ENCODE measurements at regions not wholly inside any gene's neighbourhood (a gene's known extent, or its start where the extent isn't known, plus 50 kb on each side); places are given as distances from the start of the nearest gene placed in this dataset.

DNA sequence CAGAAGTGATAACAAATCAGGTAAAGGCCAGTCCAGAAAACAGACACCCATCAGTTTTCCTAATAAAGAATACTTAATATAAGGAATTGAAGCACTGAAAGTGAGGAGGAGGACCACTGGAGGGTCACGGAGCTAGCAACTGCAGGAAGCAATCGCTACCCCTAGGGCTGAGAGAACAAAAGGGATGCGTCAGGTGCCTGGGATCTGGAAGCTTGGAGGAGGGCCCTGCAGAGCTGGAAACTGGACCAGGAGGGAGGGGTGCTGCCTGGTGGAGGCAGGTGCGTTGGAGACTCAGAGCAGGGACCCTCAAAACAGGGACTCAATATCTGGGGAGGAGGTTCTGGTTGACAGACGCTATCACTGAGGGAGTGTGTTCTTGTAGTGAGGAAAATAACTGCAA, 308.1 kb upstream of the RASGRP1 start:
- no peak for DNase-seq (ENCODE audit: low read depth in 1 of 2, low spot score in 1 of 2)
- no peak for TF ChIP-seq JUND (IDR thresholded peaks at IDR 0.05; ENCODE audit: low read depth)
- in situ Hi-C loops (cut with HindIII; ENCODE audit: low pct_unique_long_range_greater_than_20kb, low sequenced_read_pairs) = no loop called here

DNA sequence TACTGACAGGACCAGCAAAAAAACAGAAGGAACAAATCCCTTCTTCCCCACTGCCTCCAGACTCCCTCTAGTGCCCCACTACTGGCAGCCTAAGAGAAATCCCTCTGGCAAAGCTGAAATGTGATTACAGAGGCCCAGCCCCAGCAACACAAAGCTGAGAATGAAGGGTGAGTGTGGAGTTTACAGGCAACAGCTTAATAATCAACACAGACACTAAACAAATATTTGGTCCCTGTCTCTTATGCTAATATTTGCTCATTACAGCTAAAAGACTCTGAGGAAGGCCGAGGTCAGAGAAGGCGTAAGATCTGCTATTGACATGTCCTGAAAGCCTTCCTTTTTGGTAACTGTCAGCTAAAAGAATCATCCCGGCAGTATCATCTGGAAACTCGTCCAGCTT, 308.5 kb upstream of the RASGRP1 start:
- TF ChIP-seq JUND (IDR thresholded peaks at IDR 0.05; ENCODE audit: low read depth) = peak; percentile 27; the same call in 1 of the 2 replicates
- in situ Hi-C loops (cut with HindIII; ENCODE audit: low pct_unique_long_range_greater_than_20kb, low sequenced_read_pairs) = no loop called here
- peak in 1 of 2 experiments; percentile 81 for DNase-seq (ENCODE audit: low read depth in 1 of 2, low spot score in 1 of 2)

DNA sequence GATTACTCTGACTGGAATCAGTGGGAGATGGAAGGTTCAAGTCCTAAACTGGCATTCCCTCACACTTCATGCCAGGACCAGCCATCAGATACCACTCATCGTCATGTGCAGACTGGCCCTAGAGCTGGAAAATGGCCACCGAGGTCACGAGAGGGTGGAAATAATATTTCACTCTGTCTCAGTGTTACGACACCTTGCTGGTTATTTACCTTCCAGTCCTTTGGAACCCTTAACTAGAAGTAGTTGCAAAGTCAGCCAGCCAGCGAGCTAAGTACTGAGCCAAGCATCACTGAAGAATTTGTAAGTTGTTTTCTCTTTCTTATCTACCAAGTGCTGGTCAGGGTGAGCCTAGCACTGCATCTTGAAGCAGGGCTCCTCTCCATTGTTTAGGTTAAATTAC, 309.9 kb upstream of the RASGRP1 start:
- peak in 1 of 2 experiments; percentile 94 for DNase-seq (ENCODE audit: low read depth in 1 of 2, low spot score in 1 of 2)
- in situ Hi-C loops (cut with HindIII; ENCODE audit: low pct_unique_long_range_greater_than_20kb, low sequenced_read_pairs) = no loop called here
- TF ChIP-seq JUND (IDR thresholded peaks at IDR 0.05; ENCODE audit: low read depth) = no peak

DNA sequence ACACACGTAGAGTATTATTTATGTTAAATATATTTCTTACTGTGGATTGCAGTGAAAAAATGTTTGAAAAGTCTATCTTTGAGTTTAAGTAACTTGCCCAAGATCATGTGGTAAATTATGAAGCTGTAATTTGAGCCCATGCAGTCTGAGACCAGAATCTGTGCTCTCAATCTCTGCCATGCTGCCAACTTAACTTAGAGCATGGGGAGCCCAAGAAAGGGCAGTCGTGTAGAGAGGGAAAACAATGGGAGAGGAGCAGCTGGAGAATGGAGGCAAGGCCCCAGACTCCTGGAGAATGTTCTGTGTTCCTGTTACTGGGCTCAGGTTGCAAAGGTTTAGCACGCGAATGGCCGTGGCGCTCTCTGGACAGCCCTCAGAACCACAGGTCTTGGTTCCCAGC, 311.6 kb upstream of the RASGRP1 start:
- in situ Hi-C loops (cut with HindIII; ENCODE audit: low pct_unique_long_range_greater_than_20kb, low sequenced_read_pairs) = no loop called here
- DNase-seq (ENCODE audit: low read depth in 1 of 2, low spot score in 1 of 2) = peak in 1 of 2 experiments; percentile 80
- no peak for TF ChIP-seq JUND (IDR thresholded peaks at IDR 0.05; ENCODE audit: low read depth)

DNA sequence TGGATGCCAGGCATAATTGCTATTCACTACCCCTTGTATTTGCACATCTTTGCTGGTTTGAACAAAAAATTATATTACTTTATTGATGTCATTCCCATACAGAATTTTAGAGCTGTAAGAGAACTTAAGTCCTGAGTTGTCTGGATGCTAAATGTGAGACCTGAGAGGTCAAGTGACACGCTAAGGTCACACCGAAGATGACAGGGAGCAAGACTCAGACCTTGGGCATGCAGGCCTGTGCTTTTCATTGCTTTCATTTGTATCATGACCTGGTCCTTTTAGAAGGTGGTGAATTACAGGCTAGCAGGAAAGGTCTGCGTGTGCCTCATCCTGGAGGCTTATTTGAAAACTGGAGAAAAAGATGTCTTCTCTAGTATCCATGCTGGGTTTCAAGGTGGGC, 312.0 kb upstream of the RASGRP1 start:
- no peak for DNase-seq (ENCODE audit: low read depth in 1 of 2, low spot score in 1 of 2)
- TF ChIP-seq JUND (IDR thresholded peaks at IDR 0.05; ENCODE audit: low read depth) = no peak
- in situ Hi-C loops (cut with HindIII; ENCODE audit: low pct_unique_long_range_greater_than_20kb, low sequenced_read_pairs) = no loop called here

DNA sequence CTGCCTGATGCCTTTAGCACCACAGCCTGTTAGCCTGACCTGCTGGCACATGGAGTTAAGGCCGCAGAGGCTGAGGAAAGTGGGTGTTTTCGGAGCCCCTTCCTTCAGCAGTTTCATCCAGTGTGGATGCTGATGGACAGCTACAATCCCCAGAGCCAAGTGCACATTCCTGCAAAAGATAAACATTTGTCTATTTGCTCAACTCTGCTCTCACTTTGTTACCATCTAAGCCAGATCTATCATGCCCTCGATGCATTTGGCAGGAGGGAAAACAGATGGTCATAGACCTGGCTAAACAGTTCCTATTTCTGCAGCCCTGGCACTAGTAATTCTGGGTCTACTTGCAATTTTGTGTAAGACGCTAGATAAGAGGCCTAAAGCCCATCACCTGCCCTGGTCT, 312.9 kb upstream of the RASGRP1 start:
- peak; percentile 95 for TF ChIP-seq JUND (IDR thresholded peaks at IDR 0.05; ENCODE audit: low read depth)
- peak in 1 of 2 experiments; percentile 94 for DNase-seq (ENCODE audit: low read depth in 1 of 2, low spot score in 1 of 2)
- in situ Hi-C loops (cut with HindIII; ENCODE audit: low pct_unique_long_range_greater_than_20kb, low sequenced_read_pairs) = no loop called here

DNA sequence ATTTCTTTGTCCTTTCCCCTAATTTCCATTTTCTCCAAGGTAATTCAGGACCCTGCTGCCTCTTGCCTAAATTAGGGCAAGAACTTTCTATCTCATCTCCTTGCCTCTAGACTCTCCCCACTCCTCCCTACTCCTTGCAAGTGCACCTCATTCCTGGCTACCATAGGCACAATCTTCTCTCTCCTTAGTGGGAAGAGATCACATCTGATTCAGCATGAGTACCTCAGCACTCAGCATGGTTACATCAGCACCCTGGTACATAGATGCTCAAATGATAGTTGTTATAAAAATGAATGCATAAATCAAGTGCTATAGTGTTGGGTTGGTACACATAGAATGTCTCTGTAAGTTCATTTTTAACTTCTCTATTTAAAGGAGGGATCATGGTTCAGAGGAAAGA, 313.4 kb upstream of the RASGRP1 start:
- in situ Hi-C loops (cut with HindIII; ENCODE audit: low pct_unique_long_range_greater_than_20kb, low sequenced_read_pairs) = no loop called here
- DNase-seq (ENCODE audit: low read depth in 1 of 2, low spot score in 1 of 2) = peak in 1 of 2 experiments; percentile 59
- TF ChIP-seq JUND (IDR thresholded peaks at IDR 0.05; ENCODE audit: low read depth) = no peak

DNA sequence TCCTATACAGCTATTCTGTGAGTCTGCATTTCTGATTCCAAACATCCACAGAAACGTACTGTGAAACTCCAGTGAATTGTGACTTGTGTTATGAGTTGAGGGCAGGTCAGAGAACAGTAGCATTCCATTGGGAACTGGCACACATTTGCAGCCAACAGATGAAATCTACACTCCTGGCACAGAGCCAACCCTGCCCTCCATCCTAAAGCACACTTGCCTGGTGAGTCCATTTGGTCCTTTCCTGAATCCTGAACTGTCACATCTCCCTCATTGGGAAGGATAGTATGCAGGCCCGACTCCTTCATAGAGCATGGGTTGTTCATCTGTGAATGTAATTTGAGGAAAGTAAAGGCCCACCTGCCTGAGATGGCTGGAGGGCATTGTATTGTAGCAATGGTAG, 314.3 kb upstream of the RASGRP1 start:
- DNase-seq (ENCODE audit: low read depth in 1 of 2, low spot score in 1 of 2) = peak in 1 of 2 experiments; percentile 96
- in situ Hi-C loops (cut with HindIII; ENCODE audit: low pct_unique_long_range_greater_than_20kb, low sequenced_read_pairs) = no loop called here
- TF ChIP-seq JUND (IDR thresholded peaks at IDR 0.05; ENCODE audit: low read depth) = no peak

DNA sequence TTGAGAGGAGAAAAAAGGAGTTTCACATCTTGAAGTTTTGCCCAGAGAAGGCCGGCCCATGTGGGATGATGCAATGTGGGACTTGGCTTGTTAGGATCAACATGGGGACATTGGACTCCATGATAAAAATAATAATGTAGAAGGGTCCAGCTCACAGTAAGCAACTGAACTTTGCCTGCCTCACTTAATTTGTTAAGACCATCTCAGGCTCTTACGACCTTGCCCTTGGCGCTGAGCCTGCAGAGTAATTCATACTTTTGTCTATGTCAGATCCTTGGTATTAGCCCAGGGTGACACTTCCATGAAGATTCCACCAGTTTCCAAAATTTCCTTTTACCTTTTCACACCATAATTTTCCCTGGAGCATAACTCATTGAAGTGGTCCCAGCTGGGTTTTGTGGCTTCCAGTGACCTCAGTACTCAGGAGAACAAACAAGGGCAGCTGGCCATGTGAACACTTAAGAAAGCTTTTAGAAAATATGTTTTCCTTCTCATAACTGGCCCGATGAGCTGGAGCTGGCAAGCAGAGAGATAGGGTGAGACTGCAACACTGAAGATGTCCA, 315.4 kb upstream of the RASGRP1 start:
- peak in 1 of 2 experiments; percentile 50 for DNase-seq (ENCODE audit: low read depth in 1 of 2, low spot score in 1 of 2)
- no peak for TF ChIP-seq JUND (IDR thresholded peaks at IDR 0.05; ENCODE audit: low read depth)
- in situ Hi-C loops (cut with HindIII; ENCODE audit: low pct_unique_long_range_greater_than_20kb, low sequenced_read_pairs) = no loop called here

DNA sequence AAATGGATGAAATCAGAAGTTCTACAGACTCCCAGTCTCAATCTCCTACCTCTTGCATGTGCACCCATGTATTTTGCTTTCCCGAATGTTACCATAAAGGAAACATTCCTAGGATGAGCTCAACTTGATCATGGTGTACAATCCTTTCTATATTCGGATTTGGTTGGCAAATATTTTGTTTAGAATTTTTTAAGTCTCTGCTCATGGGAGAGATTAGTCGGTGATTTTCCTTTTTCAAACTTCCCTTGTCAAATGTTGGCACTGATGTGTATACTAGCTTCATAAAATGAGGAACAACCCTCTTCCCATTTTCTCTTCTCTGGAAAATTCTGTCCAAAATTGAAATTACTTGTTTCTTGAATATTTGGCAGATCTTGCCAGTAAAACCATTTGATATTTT, 317.6 kb upstream of the RASGRP1 start:
- DNase-seq (ENCODE audit: low read depth in 1 of 2, low spot score in 1 of 2) = no peak
- TF ChIP-seq JUND (IDR thresholded peaks at IDR 0.05; ENCODE audit: low read depth) = no peak
- in situ Hi-C loops (cut with HindIII; ENCODE audit: low pct_unique_long_range_greater_than_20kb, low sequenced_read_pairs) = no loop called here

DNA sequence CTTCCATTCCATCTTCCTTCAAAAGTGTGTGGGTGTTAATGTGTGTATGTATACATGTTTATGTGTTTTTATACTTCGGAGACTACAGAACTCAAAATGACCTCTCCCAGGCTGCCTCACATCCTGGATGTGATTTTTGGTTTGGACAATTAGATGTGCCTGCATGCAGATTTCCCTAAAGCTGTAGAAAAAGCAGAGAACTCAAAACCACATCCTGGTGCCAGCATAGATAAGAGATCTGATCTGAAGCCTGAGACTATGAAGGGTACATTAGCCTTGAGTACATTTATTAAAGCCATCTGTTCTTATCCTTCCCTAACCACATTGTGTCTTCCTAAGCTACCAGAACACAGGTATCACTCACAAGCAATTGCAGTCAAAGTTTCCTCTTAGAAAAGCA, 319.4 kb upstream of the RASGRP1 start:
- TF ChIP-seq JUND (IDR thresholded peaks at IDR 0.05; ENCODE audit: low read depth) = peak; percentile 23; the same call in 1 of the 2 replicates
- DNase-seq (ENCODE audit: low read depth in 1 of 2, low spot score in 1 of 2) = no peak
- in situ Hi-C loops (cut with HindIII; ENCODE audit: low pct_unique_long_range_greater_than_20kb, low sequenced_read_pairs) = no loop called here

DNA sequence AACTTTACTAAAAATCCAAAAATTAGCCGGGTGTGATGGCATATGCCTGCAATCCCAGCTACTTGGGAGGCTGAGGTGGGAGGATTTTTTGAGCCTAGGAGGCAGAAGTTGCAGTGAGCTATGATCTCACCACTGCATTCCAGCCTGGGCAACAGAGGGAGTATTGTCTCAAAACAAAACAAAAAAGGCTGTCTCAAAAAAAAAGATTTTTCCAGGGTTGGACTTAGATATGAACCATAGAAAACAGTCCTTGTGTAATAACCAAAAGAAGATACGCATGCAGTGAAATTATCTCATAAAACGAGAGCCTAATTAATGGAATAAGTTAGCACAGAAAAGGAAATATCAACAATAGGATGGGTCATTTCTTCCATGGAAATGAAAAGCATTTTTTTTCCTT, 320.4 kb upstream of the RASGRP1 start:
- no peak for DNase-seq (ENCODE audit: low read depth in 1 of 2, low spot score in 1 of 2)
- in situ Hi-C loops (cut with HindIII; ENCODE audit: low pct_unique_long_range_greater_than_20kb, low sequenced_read_pairs) = no loop called here
- TF ChIP-seq JUND (IDR thresholded peaks at IDR 0.05; ENCODE audit: low read depth) = no peak

DNA sequence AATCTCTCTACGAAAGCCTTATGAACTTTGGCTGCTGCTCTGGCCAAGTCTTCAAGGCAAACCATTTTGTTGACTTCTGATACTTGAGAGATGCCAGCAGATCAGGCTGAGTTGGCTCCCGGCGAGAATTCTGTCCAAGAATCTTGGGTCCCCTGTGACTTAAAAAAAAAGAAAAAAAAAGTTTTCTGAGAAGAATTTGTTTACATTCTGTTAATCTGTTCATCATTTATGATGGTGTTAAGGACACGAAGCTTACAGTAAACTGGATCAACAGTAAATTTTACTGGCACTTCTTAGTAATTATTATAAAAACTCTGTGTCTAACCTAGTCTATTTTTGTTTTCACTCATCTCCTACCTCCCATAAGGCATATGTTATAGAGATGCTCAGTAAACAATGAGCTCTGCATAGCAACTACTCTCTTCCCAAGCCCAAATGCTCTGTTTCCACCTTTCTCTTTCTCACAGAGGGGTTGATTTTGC, 320.9 kb upstream of the RASGRP1 start:
- peak in 1 of 2 experiments; percentile 51 for DNase-seq (ENCODE audit: low read depth in 1 of 2, low spot score in 1 of 2)
- in situ Hi-C loops (cut with HindIII; ENCODE audit: low pct_unique_long_range_greater_than_20kb, low sequenced_read_pairs) = no loop called here
- peak; percentile 67 for TF ChIP-seq JUND (IDR thresholded peaks at IDR 0.05; ENCODE audit: low read depth)
